A549 (cell line): ENCODE measurements at regions not wholly inside any gene's neighbourhood (a gene's known extent, or its start where the extent isn't known, plus 50 kb on each side); places are given as distances from the start of the nearest gene placed in this dataset.

Experiments used
- TP53 ChIP-seq: fragments of 250-450 bp; sonication (Bioruptor Pico); IDR thresholded peaks from 2 replicates; pipeline ENCODE4 v1.5.0; 2021; ENCODE audit warnings: mild to moderate bottlenecking, moderate library complexity
- TF ChIP-seq, protein P1 (sequence below): fragments of >200 bp; sonication (Bioruptor Twin); formaldehyde crosslinking; IDR thresholded peaks from 3 replicates; pipeline ENCODE4 v1.5.1; 2016

DNA sequence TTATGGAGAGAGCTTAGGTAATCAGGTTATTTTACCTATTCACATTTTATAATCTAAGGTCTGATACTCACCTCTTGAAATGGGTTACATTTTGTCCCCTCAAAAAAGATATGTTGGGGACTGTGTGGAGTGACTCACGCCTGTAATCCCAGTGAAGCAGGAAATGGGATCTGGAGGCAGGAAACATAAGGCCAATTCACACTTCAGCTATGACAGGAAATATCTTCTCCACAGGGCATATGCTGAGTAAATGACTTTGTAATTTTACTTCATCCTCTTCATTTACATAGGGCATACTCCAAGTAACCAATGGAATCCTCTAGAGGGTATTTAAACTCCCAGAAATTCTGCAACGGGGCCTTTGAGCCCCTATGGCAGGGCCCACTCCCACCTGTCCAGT lies 54.8 kb upstream of the ZMAT1 start (continued):
- TF ChIP-seq, protein P1, sequence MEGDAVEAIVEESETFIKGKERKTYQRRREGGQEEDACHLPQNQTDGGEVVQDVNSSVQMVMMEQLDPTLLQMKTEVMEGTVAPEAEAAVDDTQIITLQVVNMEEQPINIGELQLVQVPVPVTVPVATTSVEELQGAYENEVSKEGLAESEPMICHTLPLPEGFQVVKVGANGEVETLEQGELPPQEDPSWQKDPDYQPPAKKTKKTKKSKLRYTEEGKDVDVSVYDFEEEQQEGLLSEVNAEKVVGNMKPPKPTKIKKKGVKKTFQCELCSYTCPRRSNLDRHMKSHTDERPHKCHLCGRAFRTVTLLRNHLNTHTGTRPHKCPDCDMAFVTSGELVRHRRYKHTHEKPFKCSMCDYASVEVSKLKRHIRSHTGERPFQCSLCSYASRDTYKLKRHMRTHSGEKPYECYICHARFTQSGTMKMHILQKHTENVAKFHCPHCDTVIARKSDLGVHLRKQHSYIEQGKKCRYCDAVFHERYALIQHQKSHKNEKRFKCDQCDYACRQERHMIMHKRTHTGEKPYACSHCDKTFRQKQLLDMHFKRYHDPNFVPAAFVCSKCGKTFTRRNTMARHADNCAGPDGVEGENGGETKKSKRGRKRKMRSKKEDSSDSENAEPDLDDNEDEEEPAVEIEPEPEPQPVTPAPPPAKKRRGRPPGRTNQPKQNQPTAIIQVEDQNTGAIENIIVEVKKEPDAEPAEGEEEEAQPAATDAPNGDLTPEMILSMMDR: no peak
- TF ChIP-seq TP53 (CRISPR knock-in tag): no peak
